ENCODE measurements at regions not wholly inside any gene's neighbourhood (a gene's known extent, or its start where the extent isn't known, plus 50 kb on each side); places are given as distances from the start of the nearest gene placed in this dataset.

GRCh38 chr3:135310317-135310716 is 515.3 kb downstream of the EPHB1 start:
- no peak for FAIRE-seq

GRCh38 chr3:135311699-135312098 is 516.6 kb downstream of the EPHB1 start:
- FAIRE-seq: no peak

DNA sequence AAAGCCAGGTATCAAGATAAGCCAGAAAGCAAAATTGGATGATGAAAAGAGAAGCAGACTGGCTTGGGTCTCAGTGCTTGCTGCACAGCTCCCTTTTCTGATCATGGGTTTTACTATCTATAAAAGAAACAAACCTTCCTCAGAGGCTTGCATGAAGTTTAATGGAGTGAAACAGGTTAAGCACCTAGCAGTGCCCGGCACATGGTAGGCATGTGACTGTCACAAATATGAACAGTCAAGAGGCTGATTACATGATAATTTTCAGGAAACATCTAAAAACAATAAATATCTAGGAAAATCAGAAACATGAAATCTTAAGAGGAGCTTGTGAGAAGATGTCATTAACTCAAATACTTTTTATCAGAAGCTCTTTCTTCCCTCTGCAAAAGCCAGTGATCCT is 519.2 kb downstream of the EPHB1 start:
- FAIRE-seq: no peak

DNA sequence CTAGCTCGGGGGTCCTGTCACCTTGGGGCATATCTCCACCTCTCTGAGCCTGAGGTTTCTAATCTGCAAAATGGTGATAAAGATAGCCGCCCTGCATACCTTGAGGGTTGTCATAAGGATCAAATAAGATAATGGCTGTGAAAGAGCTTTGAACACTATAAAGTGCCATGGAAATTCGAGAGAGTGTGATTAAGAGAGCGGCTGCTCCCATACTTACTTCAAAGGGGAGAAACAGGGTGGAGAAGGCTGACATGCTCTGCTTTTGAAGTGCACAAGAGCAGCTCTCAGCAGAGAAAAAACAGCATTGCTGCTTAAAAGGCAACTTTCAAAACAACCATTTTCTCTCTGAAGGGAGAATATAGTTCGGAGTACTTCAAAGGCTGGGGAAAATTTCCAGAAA is 529.2 kb downstream of the EPHB1 start:
- FAIRE-seq: no peak

GRCh38 chr3:135325096-135325495 is 530.0 kb downstream of the EPHB1 start:
- FAIRE-seq: no peak

DNA sequence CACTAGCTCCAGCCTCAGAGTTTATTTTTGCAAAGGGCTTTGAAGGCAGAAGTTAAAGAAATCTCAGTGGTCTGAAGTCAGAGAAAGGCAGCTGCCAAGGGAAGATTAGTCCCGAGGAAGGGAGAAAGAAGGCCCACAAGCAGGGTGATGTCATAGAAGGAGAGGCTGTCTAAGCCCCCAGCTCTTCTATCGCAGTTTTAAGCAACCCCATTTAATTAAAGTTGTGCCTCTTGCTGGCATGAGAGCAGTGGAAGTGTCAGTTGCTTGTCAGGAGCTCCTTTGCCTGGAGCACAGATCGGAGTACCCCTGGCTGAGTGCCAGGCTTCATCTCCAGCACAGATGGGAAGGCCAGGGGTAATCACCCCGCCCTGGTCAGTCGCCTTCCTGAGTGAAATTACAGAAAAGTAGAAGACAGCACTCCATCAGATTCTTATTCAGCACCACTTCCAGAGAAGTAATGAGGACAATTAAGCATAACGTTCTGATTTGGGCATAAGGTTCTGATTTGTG is 530.7 kb downstream of the EPHB1 start:
- no peak for FAIRE-seq

- no peak for FAIRE-seq
Measured at GRCh38 chr3:135326851-135327250, 531.8 kb downstream of the EPHB1 start.

DNA sequence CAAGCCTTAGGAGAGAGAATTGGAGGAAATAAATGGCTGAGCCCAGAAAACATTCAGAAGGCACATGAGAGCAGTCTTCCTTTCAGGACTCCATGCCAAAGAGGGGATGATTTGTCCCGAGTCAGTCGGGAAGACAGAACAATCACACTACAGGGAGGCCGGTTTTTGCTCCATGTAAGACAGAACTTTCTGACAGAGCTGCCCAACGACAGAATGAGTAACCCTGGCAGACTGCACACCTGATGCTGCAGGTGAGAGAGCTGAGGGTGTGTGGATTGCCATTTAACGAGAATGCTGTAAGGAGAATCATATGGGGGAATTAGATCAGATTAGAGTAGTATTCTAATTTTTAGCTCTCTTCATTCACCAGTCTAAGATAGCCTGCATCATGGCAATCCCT is 533.0 kb downstream of the EPHB1 start:
- FAIRE-seq: no peak

DNA sequence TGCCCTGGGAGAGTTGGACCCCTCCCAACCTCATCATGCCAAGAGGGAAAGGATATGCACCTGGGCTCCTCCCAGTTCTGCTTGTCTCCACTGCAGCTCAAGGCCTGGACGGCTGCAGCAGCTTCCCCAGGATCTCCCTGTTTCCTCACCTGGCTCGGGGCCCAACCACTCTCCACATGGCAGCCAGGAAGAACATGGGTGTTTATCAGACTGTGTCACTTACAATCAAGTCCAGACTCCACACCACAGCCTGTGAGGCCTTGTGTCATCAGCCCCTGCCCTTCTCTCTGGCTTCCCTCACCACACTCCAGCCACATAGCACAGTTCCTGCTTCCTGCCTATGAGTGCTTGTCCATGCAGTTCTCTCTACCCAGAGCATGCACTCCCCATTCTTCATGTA is 534.4 kb downstream of the EPHB1 start:
- no peak for FAIRE-seq

- FAIRE-seq: no peak
Measured at GRCh38 chr3:135337192-135337591, 542.1 kb downstream of the EPHB1 start.

DNA sequence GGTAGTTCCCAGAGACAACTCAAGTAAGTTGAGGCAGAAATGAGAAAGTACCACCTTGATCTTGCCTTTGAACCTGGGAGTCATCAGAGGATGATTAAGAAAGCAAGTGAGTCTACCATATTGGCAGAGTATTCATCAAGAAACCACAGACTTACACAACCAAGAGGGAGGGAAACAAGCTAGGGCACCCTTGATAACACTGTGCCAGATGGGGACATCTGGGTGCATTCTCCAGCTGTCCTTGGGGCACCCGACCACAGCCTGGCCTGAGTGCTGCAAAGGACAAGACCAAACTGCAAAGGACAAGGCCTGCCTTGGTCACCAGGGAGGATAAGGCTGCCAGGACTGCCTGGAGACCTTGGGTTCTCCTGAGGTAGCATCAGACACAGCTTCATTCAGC is 553.6 kb downstream of the EPHB1 start:
- no peak for FAIRE-seq

GRCh38 chr3:135349254-135349948 is 554.3 kb downstream of the EPHB1 start:
- FAIRE-seq: no peak

GRCh38 chr3:135352213-135352612 is 557.2 kb downstream of the EPHB1 start:
- FAIRE-seq: no peak

- no peak for FAIRE-seq
Measured at GRCh38 chr3:135362889-135363288, 567.8 kb downstream of the EPHB1 start.

- FAIRE-seq: no peak
Measured at GRCh38 chr3:135364676-135365075, 569.6 kb downstream of the EPHB1 start.

GRCh38 chr3:135366816-135367215 is 571.8 kb downstream of the EPHB1 start:
- no peak for FAIRE-seq

- no peak for FAIRE-seq
Measured at GRCh38 chr3:135368316-135368715, 573.3 kb downstream of the EPHB1 start.

DNA sequence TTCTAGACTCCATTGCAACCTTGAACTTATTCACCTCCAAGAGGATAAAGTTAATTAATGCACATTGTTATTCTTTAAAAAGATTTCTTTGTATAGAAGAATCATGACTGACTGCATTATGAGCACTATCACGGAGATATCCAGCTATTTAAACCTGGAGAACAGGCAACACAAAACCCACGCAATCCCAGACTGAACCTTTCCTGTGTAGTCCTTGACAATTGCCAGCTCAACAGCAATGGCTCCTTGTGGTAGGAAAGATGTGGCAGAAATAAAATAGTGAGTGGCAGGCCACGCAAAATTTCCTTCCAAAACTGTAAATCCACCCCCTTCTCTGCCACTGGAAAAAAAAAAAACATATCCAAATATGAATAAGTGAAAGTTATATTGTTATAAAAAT is 573.7 kb downstream of the EPHB1 start:
- no peak for FAIRE-seq

- FAIRE-seq: no peak
Measured at GRCh38 chr3:135374571-135374970, 579.5 kb downstream of the EPHB1 start.

DNA sequence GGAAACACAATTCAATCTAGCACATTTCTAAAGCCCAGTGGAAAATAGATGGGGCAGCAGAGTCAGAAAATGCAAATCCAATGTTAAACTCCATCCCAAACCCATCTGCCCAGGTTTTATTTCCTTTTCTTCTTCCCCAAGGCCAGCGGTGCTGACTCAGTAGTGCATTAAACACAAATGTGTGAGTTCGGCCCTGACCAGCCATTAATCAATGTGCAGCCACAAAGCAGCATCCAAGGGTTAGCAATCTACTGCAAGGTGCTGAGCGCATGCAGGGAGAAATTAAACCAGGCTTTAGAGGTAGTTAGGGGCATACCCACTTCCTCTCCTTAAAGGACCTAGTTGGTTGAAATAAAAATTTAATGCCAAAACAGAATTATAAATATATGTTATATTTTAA is 583.3 kb upstream of the PPP2R3A start:
- no peak for FAIRE-seq

- no peak for FAIRE-seq
Measured at GRCh38 chr3:135382621-135383020, 582.9 kb upstream of the PPP2R3A start.

DNA sequence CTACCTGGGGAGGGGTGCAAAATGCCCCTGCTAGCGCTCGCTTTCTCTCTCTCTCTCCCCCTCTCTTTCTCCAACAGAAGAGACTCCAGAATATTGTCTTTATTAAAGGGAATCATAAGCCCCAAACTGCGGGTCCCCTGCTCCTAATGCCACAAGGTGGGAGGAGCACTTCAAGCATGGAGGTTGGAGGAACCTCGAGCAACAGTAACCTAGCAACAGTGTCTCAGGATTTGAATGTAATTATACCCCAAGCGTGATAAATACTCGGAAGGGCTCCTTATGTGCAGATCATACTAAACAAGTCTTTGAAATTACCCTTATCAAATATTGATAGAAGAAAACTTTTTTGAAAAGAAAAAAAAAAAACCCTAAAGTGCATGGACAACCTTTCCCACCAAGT is 582.2 kb upstream of the PPP2R3A start:
- FAIRE-seq: no peak

DNA sequence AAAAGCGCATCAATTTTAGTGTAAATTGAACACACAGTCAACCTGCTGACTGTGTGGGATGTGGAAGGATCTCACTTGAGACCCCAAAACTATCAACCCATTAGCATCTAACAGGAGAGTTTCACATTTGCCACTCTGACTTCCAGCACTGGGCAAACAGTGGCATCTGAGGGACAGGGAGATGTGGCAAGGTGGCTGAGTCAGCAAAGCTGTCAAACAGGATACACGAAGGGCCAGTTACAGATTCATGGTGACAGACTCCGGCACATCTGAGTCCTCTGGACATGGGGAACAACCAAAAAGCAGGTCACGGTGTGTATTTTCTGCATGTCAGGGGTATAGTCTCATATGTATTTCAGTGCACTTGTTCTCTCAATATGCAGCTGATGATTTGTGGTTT is 573.4 kb upstream of the PPP2R3A start:
- no peak for FAIRE-seq

- no peak for FAIRE-seq
Measured at GRCh38 chr3:135393159-135393558, 572.4 kb upstream of the PPP2R3A start.

- no peak for FAIRE-seq
Measured at GRCh38 chr3:135393898-135394525, 571.5 kb upstream of the PPP2R3A start.

All from A204.1 (cell line).